Peyer's patch (tissue), 4 donors: ENCODE measurements at regions not wholly inside any gene's neighbourhood (a gene's known extent, or its start where the extent isn't known, plus 50 kb on each side); places are given as distances from the start of the nearest gene placed in this dataset.

ENCODE experiments used
- POLR2A ChIP-seq, 2 donors: fragments of 450-650 bp; IDR thresholded peaks; one replicate each; pipeline ENCODE4 v1.5.1; 2017; ENCODE audit warnings: antibody characterized with exemption in 2 of 2, mild to moderate bottlenecking in 2 of 2, moderate library complexity in 2 of 2
- TF ChIP-seq, protein P1 (sequence below), 6 experiments: fragments of 450-650 bp in 4 of 6; fragments of 200-600 bp in 2 of 6; sonication (generic) in 1 of 6; IDR thresholded peaks; one replicate each; pipeline ENCODE4 v1.5.1; 2017 to 2019; ENCODE audit warnings: antibody characterized with exemption in 6 of 6, mild to moderate bottlenecking in 3 of 6, moderate library complexity in 1 of 6

DNA sequence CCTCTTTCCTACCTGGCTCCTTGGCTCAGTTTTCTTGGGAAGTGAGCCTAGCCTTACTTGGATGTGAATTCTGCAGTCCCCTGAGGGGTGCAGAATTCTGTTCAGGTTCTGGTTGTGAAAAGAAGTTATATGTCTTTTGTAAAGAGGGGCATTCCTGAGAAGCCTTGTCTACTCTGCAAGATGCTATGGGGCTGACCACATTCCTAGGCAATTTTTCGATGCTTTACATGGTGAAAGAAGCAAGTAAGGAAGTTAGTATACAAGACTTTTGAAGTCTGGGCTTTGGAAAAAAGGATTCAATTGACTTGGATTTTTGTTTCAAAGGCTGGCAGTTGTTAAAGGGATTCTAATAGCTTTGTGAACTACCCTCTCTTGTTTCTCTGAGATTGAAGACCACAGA, 167.9 kb upstream of the STMND1 start:
- TF ChIP-seq, protein P1, sequence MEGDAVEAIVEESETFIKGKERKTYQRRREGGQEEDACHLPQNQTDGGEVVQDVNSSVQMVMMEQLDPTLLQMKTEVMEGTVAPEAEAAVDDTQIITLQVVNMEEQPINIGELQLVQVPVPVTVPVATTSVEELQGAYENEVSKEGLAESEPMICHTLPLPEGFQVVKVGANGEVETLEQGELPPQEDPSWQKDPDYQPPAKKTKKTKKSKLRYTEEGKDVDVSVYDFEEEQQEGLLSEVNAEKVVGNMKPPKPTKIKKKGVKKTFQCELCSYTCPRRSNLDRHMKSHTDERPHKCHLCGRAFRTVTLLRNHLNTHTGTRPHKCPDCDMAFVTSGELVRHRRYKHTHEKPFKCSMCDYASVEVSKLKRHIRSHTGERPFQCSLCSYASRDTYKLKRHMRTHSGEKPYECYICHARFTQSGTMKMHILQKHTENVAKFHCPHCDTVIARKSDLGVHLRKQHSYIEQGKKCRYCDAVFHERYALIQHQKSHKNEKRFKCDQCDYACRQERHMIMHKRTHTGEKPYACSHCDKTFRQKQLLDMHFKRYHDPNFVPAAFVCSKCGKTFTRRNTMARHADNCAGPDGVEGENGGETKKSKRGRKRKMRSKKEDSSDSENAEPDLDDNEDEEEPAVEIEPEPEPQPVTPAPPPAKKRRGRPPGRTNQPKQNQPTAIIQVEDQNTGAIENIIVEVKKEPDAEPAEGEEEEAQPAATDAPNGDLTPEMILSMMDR (IDR thresholded peaks at IDR 0.05): no peak
- TF ChIP-seq POLR2A (IDR thresholded peaks at IDR 0.05): no peak
